ENCODE measurements at regions not wholly inside any gene's neighbourhood (a gene's known extent, or its start where the extent isn't known, plus 50 kb on each side); places are given as distances from the start of the nearest gene placed in this dataset.
"Not testable (repeated sequence)": the region's sequence is repeated elsewhere in the genome, so short reads cannot be mapped to it uniquely, and the experiment has no call there.

- TF ChIP-seq POU2F2 (IDR thresholded peaks at IDR 0.05; ENCODE audit: low read depth, low read length) (no peak), SPI1 (IDR thresholded peaks at IDR 0.05; ENCODE audit: low read depth, low read length) (no peak), POLR2A (IDR thresholded peaks at IDR 0.05; ENCODE audit: low read depth, low read length) (no peak), TAF1 (IDR thresholded peaks at IDR 0.05; ENCODE audit: low read depth, low read length) (no peak)
- DNase-seq (ENCODE audit: insufficient read length, low spot score) = no peak
- no peak for FAIRE-seq
Observed at GRCh38 chr7:156360835-156361234, 279.7 kb upstream of the RNF32 start.

GRCh38 chr7:156356551-156356950, 284.0 kb upstream of the RNF32 start:
- FAIRE-seq = no peak
- DNase-seq (ENCODE audit: insufficient read length, low spot score) = no peak
- TF ChIP-seq POLR2A (IDR thresholded peaks at IDR 0.05; ENCODE audit: low read depth, low read length) (no peak), SPI1 (IDR thresholded peaks at IDR 0.05; ENCODE audit: low read depth, low read length) (no peak), POU2F2 (IDR thresholded peaks at IDR 0.05; ENCODE audit: low read depth, low read length) (no peak), TAF1 (IDR thresholded peaks at IDR 0.05; ENCODE audit: low read depth, low read length) (no peak), PAX5 (IDR thresholded peaks at IDR 0.05; ENCODE audit: insufficient read depth, low read length, severe bottlenecking) (no peak), POLR2AphosphoS5 (IDR thresholded peaks at IDR 0.05; ENCODE audit: low read depth, low read length) (no peak)

- no peak for DNase-seq (ENCODE audit: insufficient read length, low spot score)
- FAIRE-seq = no peak
- TF ChIP-seq TAF1 (IDR thresholded peaks at IDR 0.05; ENCODE audit: low read depth, low read length) (no peak), PAX5 (IDR thresholded peaks at IDR 0.05; ENCODE audit: insufficient read depth, low read length, severe bottlenecking) (no peak), POU2F2 (IDR thresholded peaks at IDR 0.05; ENCODE audit: low read depth, low read length) (no peak), SPI1 (IDR thresholded peaks at IDR 0.05; ENCODE audit: low read depth, low read length) (no peak), POLR2AphosphoS5 (IDR thresholded peaks at IDR 0.05; ENCODE audit: low read depth, low read length) (no peak), POLR2A (IDR thresholded peaks at IDR 0.05; ENCODE audit: low read depth, low read length) (no peak)
Observed at GRCh38 chr7:156353352-156353751, 287.2 kb upstream of the RNF32 start.

GRCh38 chr7:156347703-156348248, 292.8 kb upstream of the RNF32 start:
- not testable (repeated sequence) for FAIRE-seq; DNase-seq (ENCODE audit: insufficient read length, low spot score)

GRCh38 chr7:156347132-156347531, 293.4 kb upstream of the RNF32 start:
- FAIRE-seq = no peak
- no peak for TF ChIP-seq POLR2A (IDR thresholded peaks at IDR 0.05; ENCODE audit: low read depth, low read length)
- TF ChIP-seq SPI1 (IDR thresholded peaks at IDR 0.05; ENCODE audit: low read depth, low read length) = no peak
- TF ChIP-seq PAX5 (IDR thresholded peaks at IDR 0.05; ENCODE audit: insufficient read depth, low read length, severe bottlenecking) = no peak
- no peak for TF ChIP-seq POLR2AphosphoS5 (IDR thresholded peaks at IDR 0.05; ENCODE audit: low read depth, low read length)
- no peak for DNase-seq (ENCODE audit: insufficient read length, low spot score)

GRCh38 chr7:156344595-156344994, 296.0 kb upstream of the RNF32 start:
- DNase-seq (ENCODE audit: insufficient read length, low spot score) = no peak
- TF ChIP-seq POLR2AphosphoS5 (IDR thresholded peaks at IDR 0.05; ENCODE audit: low read depth, low read length) = no peak
- TF ChIP-seq POLR2A (IDR thresholded peaks at IDR 0.05; ENCODE audit: low read depth, low read length) = no peak
- no peak for TF ChIP-seq POU2F2 (IDR thresholded peaks at IDR 0.05; ENCODE audit: low read depth, low read length)
- no peak for TF ChIP-seq SPI1 (IDR thresholded peaks at IDR 0.05; ENCODE audit: low read depth, low read length)
- TF ChIP-seq TAF1 (IDR thresholded peaks at IDR 0.05; ENCODE audit: low read depth, low read length) = no peak
- TF ChIP-seq PAX5 (IDR thresholded peaks at IDR 0.05; ENCODE audit: insufficient read depth, low read length, severe bottlenecking) = no peak
- FAIRE-seq = peak; percentile 70

GRCh38 chr7:156334636-156335035, 305.9 kb upstream of the RNF32 start:
- DNase-seq (ENCODE audit: insufficient read length, low spot score) = no peak
- FAIRE-seq = no peak
- TF ChIP-seq SPI1 (IDR thresholded peaks at IDR 0.05; ENCODE audit: low read depth, low read length) = no peak

GRCh38 chr7:156327916-156328315, 312.7 kb upstream of the RNF32 start:
- DNase-seq (ENCODE audit: insufficient read length, low spot score) (no peak), FAIRE-seq (no peak)
- no peak for TF ChIP-seq TAF1 (IDR thresholded peaks at IDR 0.05; ENCODE audit: low read depth, low read length)

- DNase-seq (ENCODE audit: insufficient read length, low spot score) (no peak), FAIRE-seq (no peak)
- TF ChIP-seq PAX5 (IDR thresholded peaks at IDR 0.05; ENCODE audit: insufficient read depth, low read length, severe bottlenecking) (no peak), TAF1 (IDR thresholded peaks at IDR 0.05; ENCODE audit: low read depth, low read length) (no peak), POLR2A (IDR thresholded peaks at IDR 0.05; ENCODE audit: low read depth, low read length) (no peak), SPI1 (IDR thresholded peaks at IDR 0.05; ENCODE audit: low read depth, low read length) (no peak), POLR2AphosphoS5 (IDR thresholded peaks at IDR 0.05; ENCODE audit: low read depth, low read length) (no peak), POU2F2 (IDR thresholded peaks at IDR 0.05; ENCODE audit: low read depth, low read length) (no peak)
Observed at GRCh38 chr7:156327474-156327873, 313.1 kb upstream of the RNF32 start.

- FAIRE-seq (no peak), DNase-seq (ENCODE audit: insufficient read length, low spot score) (no peak)
- TF ChIP-seq TAF1 (IDR thresholded peaks at IDR 0.05; ENCODE audit: low read depth, low read length) = no peak
- TF ChIP-seq POLR2AphosphoS5 (IDR thresholded peaks at IDR 0.05; ENCODE audit: low read depth, low read length) = no peak
- no peak for TF ChIP-seq POU2F2 (IDR thresholded peaks at IDR 0.05; ENCODE audit: low read depth, low read length)
- TF ChIP-seq PAX5 (IDR thresholded peaks at IDR 0.05; ENCODE audit: insufficient read depth, low read length, severe bottlenecking) = no peak
- no peak for TF ChIP-seq SPI1 (IDR thresholded peaks at IDR 0.05; ENCODE audit: low read depth, low read length)
- TF ChIP-seq POLR2A (IDR thresholded peaks at IDR 0.05; ENCODE audit: low read depth, low read length) = no peak
Observed at GRCh38 chr7:156324201-156324600, 316.4 kb upstream of the RNF32 start.

GRCh38 chr7:156321430-156321829, 319.1 kb upstream of the RNF32 start:
- FAIRE-seq; DNase-seq (ENCODE audit: insufficient read length, low spot score): not testable (repeated sequence)
